ENCODE measurements at regions not wholly inside any gene's neighbourhood (a gene's known extent, or its start where the extent isn't known, plus 50 kb on each side); places are given as distances from the start of the nearest gene placed in this dataset.

DNA sequence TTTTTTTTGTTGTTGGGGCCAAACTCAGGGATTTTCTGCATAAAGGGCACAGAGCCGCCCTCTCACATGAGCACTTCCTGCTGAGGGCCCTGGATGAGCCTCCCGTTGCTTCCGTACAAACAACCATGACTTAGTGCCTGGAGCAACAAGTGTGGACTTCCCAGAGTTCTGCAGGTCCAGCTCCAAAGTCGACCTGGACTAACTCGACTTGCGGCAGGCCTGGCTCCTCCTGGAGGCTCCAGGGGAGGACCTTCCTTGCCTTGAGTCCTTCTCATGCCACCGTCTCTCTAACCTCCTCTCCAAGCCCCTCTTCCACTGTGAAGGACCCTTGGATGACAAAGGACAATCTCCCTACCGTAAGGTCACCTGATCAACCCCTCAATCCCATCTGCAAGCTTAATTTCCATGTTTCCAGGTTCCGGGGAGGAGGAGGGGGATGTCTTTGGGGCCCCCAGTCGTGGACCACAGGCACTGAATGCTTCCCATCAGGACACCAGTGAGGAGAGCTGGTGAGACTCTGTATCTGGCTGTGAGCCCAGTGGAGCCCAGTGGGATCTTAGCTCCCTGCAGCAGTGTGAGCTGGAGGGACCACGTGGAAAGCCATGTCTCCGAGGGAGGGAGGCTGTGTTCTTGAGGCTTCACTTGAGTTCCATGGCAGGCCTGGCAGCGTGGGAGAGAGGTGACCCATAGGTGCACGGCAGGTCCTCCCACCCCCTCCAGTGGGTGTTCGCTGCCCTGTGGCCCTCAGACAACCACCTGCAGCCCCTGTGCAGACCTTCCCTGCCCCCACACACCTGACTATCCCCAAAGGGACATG lies 199.5 kb upstream of the PPP2R2D start:
- Mint-ChIP-seq H3K9me3 (ENCODE audit: low read depth, unreplicated experiment) (no peaks in the 10 kb centered on the region), H3K4me3 (ENCODE audit: low read depth, unreplicated experiment) (no peak overlapping the region)

GRCh38 chr10:131702531-131703356 lies 198.1 kb upstream of the PPP2R2D start:
- DNase-seq = no peak
- Mint-ChIP-seq H3K36me3 (ENCODE audit: insufficient read depth, unreplicated experiment) (no peaks in the 10 kb centered on the region), H3K4me3 (ENCODE audit: low read depth, unreplicated experiment) (no peak overlapping the region), H3K27ac (ENCODE audit: unreplicated experiment) (no peak overlapping the region), H3K4me1 (ENCODE audit: low read depth, unreplicated experiment) (no peaks in the 10 kb centered on the region), H3K9me3 (ENCODE audit: low read depth, unreplicated experiment) (peaks cover 2% of the 10 kb centered on the region), H3K27me3 (ENCODE audit: unreplicated experiment) (peaks cover 24% of the 10 kb centered on the region)
- TF ChIP-seq, protein P1, sequence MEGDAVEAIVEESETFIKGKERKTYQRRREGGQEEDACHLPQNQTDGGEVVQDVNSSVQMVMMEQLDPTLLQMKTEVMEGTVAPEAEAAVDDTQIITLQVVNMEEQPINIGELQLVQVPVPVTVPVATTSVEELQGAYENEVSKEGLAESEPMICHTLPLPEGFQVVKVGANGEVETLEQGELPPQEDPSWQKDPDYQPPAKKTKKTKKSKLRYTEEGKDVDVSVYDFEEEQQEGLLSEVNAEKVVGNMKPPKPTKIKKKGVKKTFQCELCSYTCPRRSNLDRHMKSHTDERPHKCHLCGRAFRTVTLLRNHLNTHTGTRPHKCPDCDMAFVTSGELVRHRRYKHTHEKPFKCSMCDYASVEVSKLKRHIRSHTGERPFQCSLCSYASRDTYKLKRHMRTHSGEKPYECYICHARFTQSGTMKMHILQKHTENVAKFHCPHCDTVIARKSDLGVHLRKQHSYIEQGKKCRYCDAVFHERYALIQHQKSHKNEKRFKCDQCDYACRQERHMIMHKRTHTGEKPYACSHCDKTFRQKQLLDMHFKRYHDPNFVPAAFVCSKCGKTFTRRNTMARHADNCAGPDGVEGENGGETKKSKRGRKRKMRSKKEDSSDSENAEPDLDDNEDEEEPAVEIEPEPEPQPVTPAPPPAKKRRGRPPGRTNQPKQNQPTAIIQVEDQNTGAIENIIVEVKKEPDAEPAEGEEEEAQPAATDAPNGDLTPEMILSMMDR (IDR thresholded peaks at IDR 0.05; ENCODE audit: unreplicated experiment) = no peak
- CTCF ChIA-PET = no interaction called here
- intact Hi-C loops (cut with micrococcal nuclease; ENCODE audit: unreplicated experiment) = no loop called here
- no TSS peak for BruUV-seq (replicated peaks)

More for the DNA sequence above, 199.5 kb upstream of the PPP2R2D start:
- Mint-ChIP-seq H3K4me1 (ENCODE audit: low read depth, unreplicated experiment) (no peaks in the 10 kb centered on the region), H3K27ac (ENCODE audit: unreplicated experiment) (no peak overlapping the region), H3K36me3 (ENCODE audit: insufficient read depth, unreplicated experiment) (no peaks in the 10 kb centered on the region), H3K27me3 (ENCODE audit: unreplicated experiment) (peaks cover 13% of the 10 kb centered on the region)
- BruUV-seq (replicated peaks) = no TSS peak
- intact Hi-C loops (cut with micrococcal nuclease; ENCODE audit: unreplicated experiment) = no loop called here
- no peak for DNase-seq
- TF ChIP-seq, protein P1 (IDR thresholded peaks at IDR 0.05; ENCODE audit: unreplicated experiment) = no peak
- CTCF ChIA-PET = no interaction called here

DNA sequence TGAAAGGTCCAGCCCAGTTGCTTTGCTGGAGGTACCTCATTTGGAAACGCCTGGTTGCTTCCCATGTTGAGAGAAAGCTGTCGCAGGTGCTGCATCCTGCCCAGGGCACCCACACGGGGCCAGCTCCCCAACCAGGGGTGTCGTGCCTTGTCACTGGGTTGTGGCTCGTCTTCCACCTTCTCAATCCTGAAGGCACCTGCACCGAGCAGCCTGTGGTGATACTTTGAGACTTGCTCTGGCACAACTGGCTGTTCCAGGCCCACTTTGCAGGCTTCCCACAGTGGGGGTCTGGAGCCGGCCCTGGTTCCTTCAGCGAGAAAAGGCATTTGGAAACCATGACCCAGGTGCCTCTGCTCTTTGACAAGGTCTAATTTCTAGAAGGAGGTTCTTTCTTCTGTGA lies 197.3 kb upstream of the PPP2R2D start:
- intact Hi-C loops (cut with micrococcal nuclease; ENCODE audit: unreplicated experiment) = no loop called here
- Mint-ChIP-seq H3K4me3 (ENCODE audit: low read depth, unreplicated experiment) (no peak overlapping the region), H3K27me3 (ENCODE audit: unreplicated experiment) (peaks cover 32% of the 10 kb centered on the region), H3K36me3 (ENCODE audit: insufficient read depth, unreplicated experiment) (no peaks in the 10 kb centered on the region), H3K4me1 (ENCODE audit: low read depth, unreplicated experiment) (no peaks in the 10 kb centered on the region), H3K27ac (ENCODE audit: unreplicated experiment) (no peak overlapping the region), H3K9me3 (ENCODE audit: low read depth, unreplicated experiment) (peaks cover 2% of the 10 kb centered on the region)
- DNase-seq = no peak
- TF ChIP-seq, protein P1 (IDR thresholded peaks at IDR 0.05; ENCODE audit: unreplicated experiment) = no peak
- CTCF ChIA-PET = no interaction called here
- BruUV-seq (replicated peaks) = no TSS peak

GRCh38 chr10:131703941-131704340 lies 196.9 kb upstream of the PPP2R2D start:
- no TSS peak for BruUV-seq (replicated peaks)
- CTCF ChIA-PET = no interaction called here
- no peaks in the 10 kb centered on the region for H3K36me3 Mint-ChIP-seq (ENCODE audit: insufficient read depth, unreplicated experiment)
- H3K27ac Mint-ChIP-seq (ENCODE audit: unreplicated experiment) = no peak overlapping the region
- H3K4me1 Mint-ChIP-seq (ENCODE audit: low read depth, unreplicated experiment) = no peaks in the 10 kb centered on the region
- TF ChIP-seq, protein P1 (IDR thresholded peaks at IDR 0.05; ENCODE audit: unreplicated experiment) = no peak
- H3K4me3 Mint-ChIP-seq (ENCODE audit: low read depth, unreplicated experiment) = no peak overlapping the region
- peaks cover 2% of the 10 kb centered on the region for H3K9me3 Mint-ChIP-seq (ENCODE audit: low read depth, unreplicated experiment)
- no peak for DNase-seq
- peaks cover 36% of the 10 kb centered on the region for H3K27me3 Mint-ChIP-seq (ENCODE audit: unreplicated experiment)
- intact Hi-C loops (cut with micrococcal nuclease; ENCODE audit: unreplicated experiment) = no loop called here

Measured in Calu3 (cell line).